ENCODE measurements at regions not wholly inside any gene's neighbourhood (a gene's known extent, or its start where the extent isn't known, plus 50 kb on each side); places are given as distances from the start of the nearest gene placed in this dataset.

DNA sequence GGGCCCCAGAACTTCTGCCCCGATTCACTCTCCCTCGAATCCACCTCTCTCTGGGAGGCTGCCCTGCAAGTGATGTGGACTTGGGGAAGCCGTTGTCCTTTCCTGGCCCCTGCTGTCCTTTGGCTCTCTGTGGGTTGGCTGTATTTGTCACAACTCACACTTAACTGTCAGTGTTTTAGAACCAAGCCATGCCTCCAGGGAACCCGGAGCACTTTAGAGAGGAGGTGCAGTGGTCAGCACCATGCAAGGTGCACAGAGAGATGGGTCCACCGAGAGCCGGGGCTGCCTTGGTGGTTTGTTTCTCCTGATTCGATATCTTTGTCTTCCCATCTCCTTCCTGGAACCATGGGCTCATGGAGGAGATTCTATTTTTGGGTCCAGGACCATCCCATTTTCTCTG is 129.5 kb upstream of the RTL1 start:
- Histone ChIP-seq H4K20me1 (ENCODE audit: low read depth, low read length) (no peaks in the 10 kb centered on the region), H3K27me3 (ENCODE audit: low read length) (no peaks in the 10 kb centered on the region)

DNA sequence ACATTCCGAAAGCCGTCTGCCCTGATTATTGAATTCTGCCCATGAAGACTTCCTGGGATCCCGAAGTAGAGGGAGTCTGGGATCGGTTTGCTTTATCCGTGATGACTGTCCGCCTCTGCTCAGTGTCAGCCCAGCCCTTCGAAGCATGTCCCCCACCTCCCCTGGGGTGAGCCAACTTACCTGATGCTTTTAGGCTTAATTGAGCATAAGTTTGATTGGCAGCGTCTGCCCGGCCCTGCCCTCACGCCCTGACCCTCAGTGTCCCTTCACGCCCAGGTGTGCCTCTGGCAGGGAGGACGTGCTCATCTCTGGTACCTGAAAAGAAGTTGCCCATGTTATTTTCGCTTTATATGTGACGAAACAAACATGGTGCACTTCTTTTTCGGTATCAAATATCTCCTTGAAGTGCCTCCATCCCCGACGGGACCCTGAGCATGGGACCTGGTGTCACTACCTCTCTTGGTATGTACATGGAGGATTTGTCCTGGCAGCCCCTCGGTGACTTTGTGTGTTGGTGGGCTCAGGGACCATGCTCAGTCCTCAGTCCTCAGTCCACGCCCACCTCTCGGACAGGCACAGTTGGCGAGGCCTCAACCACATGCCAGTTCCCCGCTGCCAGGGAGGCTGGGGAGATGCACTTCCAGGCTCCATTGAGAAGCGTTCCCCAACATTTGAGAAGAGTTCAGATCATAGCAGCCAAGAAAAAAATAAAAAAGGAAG is 130.1 kb upstream of the RTL1 start:
- H2AFZ ChIP-seq (ENCODE audit: low read depth, low read length, severe bottlenecking), result no peak overlapping the region
- no peak overlapping the region for H3K27ac ChIP-seq (ENCODE audit: low read depth, low read length)
- H3K79me2 ChIP-seq (ENCODE audit: insufficient read depth, low read length), result no peaks in the 10 kb centered on the region
- no peak overlapping the region for H3K9ac ChIP-seq (ENCODE audit: low read length)
- no peaks in the 10 kb centered on the region for H4K20me1 ChIP-seq (ENCODE audit: low read depth, low read length)
- no peak overlapping the region for H3K4me2 ChIP-seq (ENCODE audit: low read depth, low read length, poor library complexity, severe bottlenecking)
- TF ChIP-seq EZH2phosphoT487 (conservative IDR thresholded peaks at IDR 0.05; ENCODE audit: low read length), result no peak
- TF ChIP-seq, protein P1, sequence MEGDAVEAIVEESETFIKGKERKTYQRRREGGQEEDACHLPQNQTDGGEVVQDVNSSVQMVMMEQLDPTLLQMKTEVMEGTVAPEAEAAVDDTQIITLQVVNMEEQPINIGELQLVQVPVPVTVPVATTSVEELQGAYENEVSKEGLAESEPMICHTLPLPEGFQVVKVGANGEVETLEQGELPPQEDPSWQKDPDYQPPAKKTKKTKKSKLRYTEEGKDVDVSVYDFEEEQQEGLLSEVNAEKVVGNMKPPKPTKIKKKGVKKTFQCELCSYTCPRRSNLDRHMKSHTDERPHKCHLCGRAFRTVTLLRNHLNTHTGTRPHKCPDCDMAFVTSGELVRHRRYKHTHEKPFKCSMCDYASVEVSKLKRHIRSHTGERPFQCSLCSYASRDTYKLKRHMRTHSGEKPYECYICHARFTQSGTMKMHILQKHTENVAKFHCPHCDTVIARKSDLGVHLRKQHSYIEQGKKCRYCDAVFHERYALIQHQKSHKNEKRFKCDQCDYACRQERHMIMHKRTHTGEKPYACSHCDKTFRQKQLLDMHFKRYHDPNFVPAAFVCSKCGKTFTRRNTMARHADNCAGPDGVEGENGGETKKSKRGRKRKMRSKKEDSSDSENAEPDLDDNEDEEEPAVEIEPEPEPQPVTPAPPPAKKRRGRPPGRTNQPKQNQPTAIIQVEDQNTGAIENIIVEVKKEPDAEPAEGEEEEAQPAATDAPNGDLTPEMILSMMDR (IDR thresholded peaks at IDR 0.05; ENCODE audit: insufficient read depth, low read length, poor library complexity, severe bottlenecking), result no peak
- no peaks in the 10 kb centered on the region for H3K9me3 ChIP-seq (ENCODE audit: insufficient read depth, low read length)
- H3K4me3 ChIP-seq (ENCODE audit: insufficient read depth, low read length, poor library complexity, severe bottlenecking), result no peak overlapping the region
- no peaks in the 10 kb centered on the region for H3K9me2 ChIP-seq (replicated peaks; ENCODE audit: insufficient read depth, low read length)
- H3K27me3 ChIP-seq (ENCODE audit: low read length), result no peaks in the 10 kb centered on the region
- H3F3A ChIP-seq (ENCODE audit: insufficient read depth), result no peaks in the 10 kb centered on the region
- H3K36me3 ChIP-seq (ENCODE audit: low read length), result no peaks in the 10 kb centered on the region

More for the DNA sequence above, 129.5 kb upstream of the RTL1 start:
- Histone ChIP-seq H2AFZ (ENCODE audit: low read depth, low read length, severe bottlenecking) (no peak overlapping the region), H3K9me3 (ENCODE audit: insufficient read depth, low read length) (no peaks in the 10 kb centered on the region), H3K36me3 (ENCODE audit: low read length) (no peaks in the 10 kb centered on the region), H3K27ac (ENCODE audit: low read depth, low read length) (no peak overlapping the region), H3K9me2 (replicated peaks; ENCODE audit: insufficient read depth, low read length) (no peaks in the 10 kb centered on the region), H3K9ac (ENCODE audit: low read length) (no peak overlapping the region), H3K79me2 (ENCODE audit: insufficient read depth, low read length) (no peaks in the 10 kb centered on the region), H3K4me2 (ENCODE audit: low read depth, low read length, poor library complexity, severe bottlenecking) (no peak overlapping the region), H3F3A (ENCODE audit: insufficient read depth) (no peaks in the 10 kb centered on the region), H3K4me3 (ENCODE audit: insufficient read depth, low read length, poor library complexity, severe bottlenecking) (no peak overlapping the region)
- no peak for TF ChIP-seq EZH2phosphoT487 (conservative IDR thresholded peaks at IDR 0.05; ENCODE audit: low read length)
- TF ChIP-seq, protein P1 (IDR thresholded peaks at IDR 0.05; ENCODE audit: insufficient read depth, low read length, poor library complexity, severe bottlenecking), result no peak

DNA sequence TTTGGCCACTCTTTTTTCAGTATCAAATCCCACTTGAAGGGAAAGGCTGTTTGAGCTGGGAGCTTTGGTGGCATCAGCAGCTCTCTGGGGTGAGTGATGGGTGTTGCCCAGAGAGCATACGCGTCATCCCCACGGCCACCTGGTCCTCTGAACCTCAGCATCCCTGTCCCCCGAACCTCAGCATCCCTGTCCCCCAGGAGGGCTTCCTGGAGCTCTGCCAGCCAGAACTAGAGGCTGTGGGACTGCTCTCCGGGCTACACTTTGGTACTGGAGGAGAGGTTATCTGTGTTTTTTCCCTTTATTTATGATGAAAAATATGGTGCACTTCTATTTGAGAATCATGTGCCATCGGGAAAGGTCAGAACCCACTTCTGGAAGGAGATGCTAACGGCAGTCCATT is 131.5 kb upstream of the RTL1 start:
- Histone ChIP-seq H3K9ac (ENCODE audit: low read length) (no peak overlapping the region), H4K20me1 (ENCODE audit: low read depth, low read length) (no peaks in the 10 kb centered on the region), H3K4me3 (ENCODE audit: insufficient read depth, low read length, poor library complexity, severe bottlenecking) (no peak overlapping the region), H3F3A (ENCODE audit: insufficient read depth) (no peaks in the 10 kb centered on the region), H3K27ac (ENCODE audit: low read depth, low read length) (no peak overlapping the region), H3K36me3 (ENCODE audit: low read length) (no peaks in the 10 kb centered on the region), H3K79me2 (ENCODE audit: insufficient read depth, low read length) (no peaks in the 10 kb centered on the region), H3K9me2 (replicated peaks; ENCODE audit: insufficient read depth, low read length) (no peaks in the 10 kb centered on the region), H3K4me2 (ENCODE audit: low read depth, low read length, poor library complexity, severe bottlenecking) (no peak overlapping the region), H3K27me3 (ENCODE audit: low read length) (no peaks in the 10 kb centered on the region), H3K9me3 (ENCODE audit: insufficient read depth, low read length) (no peaks in the 10 kb centered on the region), H2AFZ (ENCODE audit: low read depth, low read length, severe bottlenecking) (no peak overlapping the region)
- TF ChIP-seq EZH2phosphoT487 (conservative IDR thresholded peaks at IDR 0.05; ENCODE audit: low read length), result no peak
- TF ChIP-seq, protein P1 (IDR thresholded peaks at IDR 0.05; ENCODE audit: insufficient read depth, low read length, poor library complexity, severe bottlenecking), result no peak
